ENCODE measurements at regions not wholly inside any gene's neighbourhood (a gene's known extent, or its start where the extent isn't known, plus 50 kb on each side); places are given as distances from the start of the nearest gene placed in this dataset.
A peak's percentile ranks its signal among the peaks of the same experiment; 100 is the strongest.

- DNase-seq = no peak
- 34 to 48% (median 39%) methylated on average over 3 of the region's 3 CpGs for WGBS, 4 donors
- no peaks in the 10 kb centered on the region for H3K9me3 ChIP-seq
- H3K36me3 ChIP-seq = no peaks in the 10 kb centered on the region
- no peaks in the 10 kb centered on the region for H3K27me3 ChIP-seq
- peak in 1 of 4 donors; percentile 29 for ATAC-seq
- H3K27ac ChIP-seq = no peak overlapping the region
- intact Hi-C loops (cut with DNase I) = loop anchor here in 1 of 10 donors (10.0 kb wide), 1 partner anchor 154 kb away; no protein-coding TSS in a partner anchor
- no peak overlapping the region for H3K4me3 ChIP-seq
- no peak for TF ChIP-seq CTCF (IDR thresholded peaks at IDR 0.05)
- TF ChIP-seq POLR2A (IDR thresholded peaks at IDR 0.05) = no peak
- H3K4me1 ChIP-seq = peaks cover 0 to 7% (median 0%) of the 10 kb centered on the region in 12 donors
Measured at GRCh38 chr4:147318586-147318985, 162.3 kb upstream of the EDNRA start.

GRCh38 chr4:147325571-147325981, 155.3 kb upstream of the EDNRA start:
- no peaks in the 10 kb centered on the region for H3K9me3 ChIP-seq
- peaks cover 0 to 37% (median 11%) of the 10 kb centered on the region in 12 donors for H3K4me1 ChIP-seq
- H3K4me3 ChIP-seq = no peak overlapping the region
- no peak for DNase-seq
- intact Hi-C loops (cut with DNase I) = loop anchor here in 2 of 10 donors (5.0 kb wide), 2 partner anchors 153 to 157 kb away; partner anchors contain the start of gene EDNRA (in 1 of the 2)
- no peaks in the 10 kb centered on the region for H3K27me3 ChIP-seq
- no peak for ATAC-seq
- TF ChIP-seq POLR2A (IDR thresholded peaks at IDR 0.05) (no peak), CTCF (IDR thresholded peaks at IDR 0.05) (no peak)
- no peaks in the 10 kb centered on the region for H3K36me3 ChIP-seq
- WGBS, 4 donors = 70 to 81% (median 78%) methylated on average over 3 of the region's 3 CpGs
- peak overlapping the region in 6 of 12 donors; percentile 9 to 69 (median 48) for H3K27ac ChIP-seq

DNA sequence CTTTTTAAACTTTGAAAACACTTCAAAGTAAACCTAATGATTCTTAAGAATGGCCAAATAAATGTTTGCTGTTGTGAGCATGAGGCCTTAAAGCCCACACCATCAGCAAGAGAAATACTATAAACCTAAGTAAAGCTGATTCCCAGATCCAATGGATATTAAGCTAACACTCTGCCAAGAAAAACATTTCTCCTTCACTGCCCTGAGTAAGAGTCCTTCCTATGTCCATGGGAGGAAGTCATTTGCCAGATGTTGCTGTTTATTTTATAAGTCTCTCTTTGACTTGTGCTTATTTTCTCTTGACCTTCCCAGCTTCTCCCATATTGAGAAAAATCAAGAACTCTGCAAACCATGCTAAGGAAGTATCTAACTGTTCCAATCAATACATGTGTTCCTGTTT, 154.3 kb upstream of the EDNRA start:
- no peaks in the 10 kb centered on the region for H3K36me3 ChIP-seq
- peak overlapping the region in 9 of 12 donors; percentile 17 to 77 (median 56) for H3K27ac ChIP-seq
- H3K9me3 ChIP-seq = no peaks in the 10 kb centered on the region
- ATAC-seq = peak in 2 of 4 donors; percentile 19 to 53
- H3K4me1 ChIP-seq = peaks cover 0 to 37% (median 11%) of the 10 kb centered on the region in 12 donors
- TF ChIP-seq POLR2A (IDR thresholded peaks at IDR 0.05) (no peak), CTCF (IDR thresholded peaks at IDR 0.05) (no peak)
- no peaks in the 10 kb centered on the region for H3K27me3 ChIP-seq
- no peak overlapping the region for H3K4me3 ChIP-seq
- DNase-seq = no peak
- intact Hi-C loops (cut with DNase I) = loop anchor here in 2 of 10 donors (2.0 to 5.0 kb wide), 3 partner anchors 154 to 156 kb away; partner anchors contain the start of gene EDNRA (in 2 of the 2)

- Histone ChIP-seq H3K36me3 (no peaks in the 10 kb centered on the region), H3K4me3 (no peak overlapping the region), H3K27ac (peak overlapping the region in 10 of 12 donors; percentile 7 to 77 (median 55)), H3K4me1 (peaks cover 0 to 37% (median 11%) of the 10 kb centered on the region in 12 donors), H3K9me3 (no peaks in the 10 kb centered on the region), H3K27me3 (no peaks in the 10 kb centered on the region)
- peak in 3 of 5 donors; percentile 10 to 27 (median 19) for DNase-seq
- intact Hi-C loops (cut with DNase I) = loop anchor here in 2 of 10 donors (2.0 to 5.0 kb wide), 3 partner anchors 153 to 155 kb away; partner anchors contain the start of gene EDNRA (in 2 of the 2)
- ATAC-seq = peak; percentile 79 to 96 (median 85)
- WGBS, 4 donors = 16 to 26% (median 19%) methylated on average over 2 of the region's 2 CpGs
- no peak for TF ChIP-seq CTCF (IDR thresholded peaks at IDR 0.05)
- TF ChIP-seq POLR2A (IDR thresholded peaks at IDR 0.05) = no peak
Measured at GRCh38 chr4:147327322-147327721, 153.6 kb upstream of the EDNRA start.
